Chondrocyte (in vitro differentiated cells): ENCODE measurements at regions not wholly inside any gene's neighbourhood (a gene's known extent, or its start where the extent isn't known, plus 50 kb on each side); places are given as distances from the start of the nearest gene placed in this dataset.

Source experiments
- DNase-seq: peaks from one replicate; pipeline ENCODE4 v3.0.0; 2021; ENCODE audit warnings: mixed read lengths, low spot score
- H3K27ac Mint-ChIP-seq: one replicate; pipeline ENCODE4 v1.8.0; 2021; ENCODE audit warnings: mild to moderate bottlenecking, moderate library complexity, mixed read lengths; ENCODE audit not compliant: unreplicated experiment
- H3K27me3 Mint-ChIP-seq: 2 replicates; pipeline ENCODE4 v1.8.0; 2021; ENCODE audit warnings: low read depth, mixed read lengths
- H3K36me3 Mint-ChIP-seq: 2 replicates; pipeline ENCODE4 v1.8.0; 2021; ENCODE audit warnings: low read depth, mixed read lengths
- H3K4me1 Mint-ChIP-seq: 2 replicates; pipeline ENCODE4 v1.8.0; 2021; ENCODE audit warnings: low read depth, mild to moderate bottlenecking, mixed read lengths
- H3K4me3 Mint-ChIP-seq: one replicate; pipeline ENCODE4 v1.8.0; 2021; ENCODE audit warnings: mild to moderate bottlenecking, moderate library complexity, mixed read lengths; ENCODE audit not compliant: unreplicated experiment
- H3K9me3 Mint-ChIP-seq: 2 replicates; pipeline ENCODE4 v1.8.0; 2021; ENCODE audit warnings: low read depth, mixed read lengths
- CTCF ChIP-seq: fragments of 200-600 bp; sonication (generic); IDR thresholded peaks from 2 replicates; pipeline ENCODE4 v1.5.0; 2021; ENCODE audit warnings: antibody characterized with exemption, mild to moderate bottlenecking, moderate library complexity

- TF ChIP-seq CTCF, result no peak
- H3K4me3 Mint-ChIP-seq, result no peak overlapping the region
- peaks cover 11% of the 10 kb centered on the region for H3K4me1 Mint-ChIP-seq
- no peak for DNase-seq
- peaks cover 1% of the 10 kb centered on the region for H3K27me3 Mint-ChIP-seq
- H3K27ac Mint-ChIP-seq, result no peak overlapping the region
- H3K36me3 Mint-ChIP-seq, result no peaks in the 10 kb centered on the region
- H3K9me3 Mint-ChIP-seq, result peaks cover 6% of the 10 kb centered on the region
Measured at GRCh38 chr11:113634940-113635575, 71.0 kb downstream of the TMPRSS5 start.

DNA sequence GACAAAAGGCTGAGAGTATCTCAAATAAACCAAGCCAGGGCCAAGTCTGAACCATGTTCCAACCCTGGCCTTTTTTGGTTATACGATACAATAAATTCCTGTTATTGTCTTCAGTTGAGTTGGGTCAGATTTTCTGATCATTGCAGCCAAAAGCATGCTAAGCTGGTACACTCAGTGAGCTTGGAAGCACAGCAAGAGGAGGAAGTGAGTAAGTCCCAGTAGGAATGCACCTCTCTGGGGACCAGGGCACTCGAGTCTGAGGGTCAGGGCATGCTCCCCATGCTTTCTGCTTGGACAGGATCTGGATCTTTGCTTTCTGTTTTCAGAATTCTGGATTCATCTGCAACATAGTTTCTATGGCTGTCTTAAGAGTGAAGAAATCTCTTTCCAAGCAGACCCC, 73.1 kb downstream of the TMPRSS5 start:
- Mint-ChIP-seq H3K36me3 (no peaks in the 10 kb centered on the region), H3K4me1 (peaks cover 11% of the 10 kb centered on the region), H3K4me3 (no peak overlapping the region), H3K27me3 (peaks cover 17% of the 10 kb centered on the region), H3K27ac (no peak overlapping the region), H3K9me3 (peaks cover 6% of the 10 kb centered on the region)
- no peak for DNase-seq
- no peak for TF ChIP-seq CTCF

- no peak overlapping the region for H3K4me3 Mint-ChIP-seq
- H3K9me3 Mint-ChIP-seq, result no peaks in the 10 kb centered on the region
- H3K4me1 Mint-ChIP-seq, result peaks cover 11% of the 10 kb centered on the region
- no peak for DNase-seq
- TF ChIP-seq CTCF, result no peak
- no peaks in the 10 kb centered on the region for H3K36me3 Mint-ChIP-seq
- no peak overlapping the region for H3K27ac Mint-ChIP-seq
- H3K27me3 Mint-ChIP-seq, result peaks cover 19% of the 10 kb centered on the region
Measured at GRCh38 chr11:113629562-113629961, 76.5 kb downstream of the TMPRSS5 start.

- Mint-ChIP-seq H3K4me1 (peaks cover 11% of the 10 kb centered on the region), H3K4me3 (no peak overlapping the region), H3K27ac (no peak overlapping the region), H3K9me3 (no peaks in the 10 kb centered on the region), H3K27me3 (peaks cover 19% of the 10 kb centered on the region), H3K36me3 (no peaks in the 10 kb centered on the region)
- no peak for DNase-seq
- no peak for TF ChIP-seq CTCF
Measured at GRCh38 chr11:113628912-113629311, 77.2 kb downstream of the TMPRSS5 start.

DNA sequence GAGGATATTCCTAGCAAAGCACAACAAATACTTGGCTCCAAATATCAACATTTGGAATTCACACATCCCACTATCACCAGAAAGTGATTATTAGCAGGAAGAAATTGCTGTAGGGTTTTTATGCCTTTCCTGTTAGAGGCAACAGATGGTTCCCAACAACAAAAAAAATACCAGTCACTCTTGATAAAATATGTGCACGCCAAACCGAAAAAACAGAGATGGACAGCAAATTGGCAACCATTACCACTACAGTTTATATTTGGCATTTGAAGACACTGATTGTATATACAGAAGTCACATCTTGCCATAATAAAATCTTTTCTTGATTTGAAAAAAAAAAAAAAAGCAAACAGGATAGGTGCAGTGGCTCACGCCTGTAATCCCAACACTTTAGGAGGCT, 78.2 kb downstream of the TMPRSS5 start:
- Mint-ChIP-seq H3K4me1 (peaks cover 7% of the 10 kb centered on the region), H3K36me3 (no peaks in the 10 kb centered on the region), H3K27ac (no peak overlapping the region), H3K4me3 (no peak overlapping the region), H3K9me3 (no peaks in the 10 kb centered on the region), H3K27me3 (peaks cover 19% of the 10 kb centered on the region)
- no peak for TF ChIP-seq CTCF
- no peak for DNase-seq
